Panc1 (cell line): ENCODE measurements at regions not wholly inside any gene's neighbourhood (a gene's known extent, or its start where the extent isn't known, plus 50 kb on each side); places are given as distances from the start of the nearest gene placed in this dataset.

Experiments used
- POLR2AphosphoS5 ChIP-seq: IDR thresholded peaks from 2 replicates; pipeline ENCODE4 v1.6.1; 2012; ENCODE audit warnings: mild to moderate bottlenecking, low read depth, low read length, moderate library complexity
- SIN3A ChIP-seq: IDR thresholded peaks from 2 replicates; pipeline ENCODE4 v1.6.1; 2012; ENCODE audit warnings: low read depth, mild to moderate bottlenecking, low read length, moderate library complexity, borderline replicate concordance; ENCODE audit not compliant: insufficient read depth
- TCF7L2 ChIP-seq: IDR thresholded peaks from 2 replicates; pipeline ENCODE4 v1.6.1; 2011; ENCODE audit warnings: mild to moderate bottlenecking, low read depth, low read length, inconsistent platforms
- TF ChIP-seq, protein P1 (sequence below): fragments of 450-650 bp; IDR thresholded peaks from 2 replicates; pipeline ENCODE4 v1.5.1; 2017; ENCODE audit warnings: mild to moderate bottlenecking
- TF ChIP-seq, protein P2 (sequence below), 2 experiments: IDR thresholded peaks; 2 replicates each; pipeline ENCODE4 v1.6.1; 2011 to 2012; ENCODE audit warnings: low read depth in 2 of 2, control low read depth in 1 of 2, low read length in 1 of 2, mild to moderate bottlenecking in 1 of 2, moderate library complexity in 1 of 2; ENCODE audit not compliant: insufficient read depth in 1 of 2

DNA sequence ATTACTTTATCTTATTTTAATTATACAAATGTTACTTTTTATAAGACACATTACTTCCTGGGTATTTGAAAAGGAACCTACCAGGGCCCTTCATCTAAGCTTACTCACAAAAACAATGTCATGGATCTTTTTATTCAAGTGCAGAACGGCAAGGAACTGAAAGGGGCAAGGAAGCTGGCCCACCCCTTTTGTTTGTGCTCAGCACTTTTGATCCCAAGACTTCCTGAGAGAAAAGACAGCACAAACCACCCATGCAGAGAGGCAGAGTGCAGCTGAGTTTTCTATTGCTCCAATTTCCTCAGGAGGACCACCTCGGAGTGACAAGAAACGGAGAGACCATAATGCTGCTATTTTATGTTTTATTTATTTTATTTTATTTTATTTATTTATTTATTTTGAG, 232.0 kb upstream of the NRP1 start:
- TF ChIP-seq, protein P1, sequence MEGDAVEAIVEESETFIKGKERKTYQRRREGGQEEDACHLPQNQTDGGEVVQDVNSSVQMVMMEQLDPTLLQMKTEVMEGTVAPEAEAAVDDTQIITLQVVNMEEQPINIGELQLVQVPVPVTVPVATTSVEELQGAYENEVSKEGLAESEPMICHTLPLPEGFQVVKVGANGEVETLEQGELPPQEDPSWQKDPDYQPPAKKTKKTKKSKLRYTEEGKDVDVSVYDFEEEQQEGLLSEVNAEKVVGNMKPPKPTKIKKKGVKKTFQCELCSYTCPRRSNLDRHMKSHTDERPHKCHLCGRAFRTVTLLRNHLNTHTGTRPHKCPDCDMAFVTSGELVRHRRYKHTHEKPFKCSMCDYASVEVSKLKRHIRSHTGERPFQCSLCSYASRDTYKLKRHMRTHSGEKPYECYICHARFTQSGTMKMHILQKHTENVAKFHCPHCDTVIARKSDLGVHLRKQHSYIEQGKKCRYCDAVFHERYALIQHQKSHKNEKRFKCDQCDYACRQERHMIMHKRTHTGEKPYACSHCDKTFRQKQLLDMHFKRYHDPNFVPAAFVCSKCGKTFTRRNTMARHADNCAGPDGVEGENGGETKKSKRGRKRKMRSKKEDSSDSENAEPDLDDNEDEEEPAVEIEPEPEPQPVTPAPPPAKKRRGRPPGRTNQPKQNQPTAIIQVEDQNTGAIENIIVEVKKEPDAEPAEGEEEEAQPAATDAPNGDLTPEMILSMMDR: no peak
- TF ChIP-seq POLR2AphosphoS5: no peak
- TF ChIP-seq TCF7L2: no peak
- TF ChIP-seq SIN3A: no peak
- TF ChIP-seq, protein P2, sequence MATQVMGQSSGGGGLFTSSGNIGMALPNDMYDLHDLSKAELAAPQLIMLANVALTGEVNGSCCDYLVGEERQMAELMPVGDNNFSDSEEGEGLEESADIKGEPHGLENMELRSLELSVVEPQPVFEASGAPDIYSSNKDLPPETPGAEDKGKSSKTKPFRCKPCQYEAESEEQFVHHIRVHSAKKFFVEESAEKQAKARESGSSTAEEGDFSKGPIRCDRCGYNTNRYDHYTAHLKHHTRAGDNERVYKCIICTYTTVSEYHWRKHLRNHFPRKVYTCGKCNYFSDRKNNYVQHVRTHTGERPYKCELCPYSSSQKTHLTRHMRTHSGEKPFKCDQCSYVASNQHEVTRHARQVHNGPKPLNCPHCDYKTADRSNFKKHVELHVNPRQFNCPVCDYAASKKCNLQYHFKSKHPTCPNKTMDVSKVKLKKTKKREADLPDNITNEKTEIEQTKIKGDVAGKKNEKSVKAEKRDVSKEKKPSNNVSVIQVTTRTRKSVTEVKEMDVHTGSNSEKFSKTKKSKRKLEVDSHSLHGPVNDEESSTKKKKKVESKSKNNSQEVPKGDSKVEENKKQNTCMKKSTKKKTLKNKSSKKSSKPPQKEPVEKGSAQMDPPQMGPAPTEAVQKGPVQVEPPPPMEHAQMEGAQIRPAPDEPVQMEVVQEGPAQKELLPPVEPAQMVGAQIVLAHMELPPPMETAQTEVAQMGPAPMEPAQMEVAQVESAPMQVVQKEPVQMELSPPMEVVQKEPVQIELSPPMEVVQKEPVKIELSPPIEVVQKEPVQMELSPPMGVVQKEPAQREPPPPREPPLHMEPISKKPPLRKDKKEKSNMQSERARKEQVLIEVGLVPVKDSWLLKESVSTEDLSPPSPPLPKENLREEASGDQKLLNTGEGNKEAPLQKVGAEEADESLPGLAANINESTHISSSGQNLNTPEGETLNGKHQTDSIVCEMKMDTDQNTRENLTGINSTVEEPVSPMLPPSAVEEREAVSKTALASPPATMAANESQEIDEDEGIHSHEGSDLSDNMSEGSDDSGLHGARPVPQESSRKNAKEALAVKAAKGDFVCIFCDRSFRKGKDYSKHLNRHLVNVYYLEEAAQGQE (IDR thresholded peaks at IDR 0.05; ENCODE audit: insufficient read depth in 1 of 2, low read depth in 2 of 2, low read length in 1 of 2): no peak
